NCI-H1930 (cell line): ENCODE measurements at regions not wholly inside any gene's neighbourhood (a gene's known extent, or its start where the extent isn't known, plus 50 kb on each side); places are given as distances from the start of the nearest gene placed in this dataset.
"Not testable (repeated sequence)": the region's sequence is repeated elsewhere in the genome, so short reads cannot be mapped to it uniquely, and the experiment has no call there.

Experiments
- DNase-seq, 2 experiments: peaks; one replicate each; lab custom pipeline; 2025; lab: John Stamatoyannopoulos, UW

DNA sequence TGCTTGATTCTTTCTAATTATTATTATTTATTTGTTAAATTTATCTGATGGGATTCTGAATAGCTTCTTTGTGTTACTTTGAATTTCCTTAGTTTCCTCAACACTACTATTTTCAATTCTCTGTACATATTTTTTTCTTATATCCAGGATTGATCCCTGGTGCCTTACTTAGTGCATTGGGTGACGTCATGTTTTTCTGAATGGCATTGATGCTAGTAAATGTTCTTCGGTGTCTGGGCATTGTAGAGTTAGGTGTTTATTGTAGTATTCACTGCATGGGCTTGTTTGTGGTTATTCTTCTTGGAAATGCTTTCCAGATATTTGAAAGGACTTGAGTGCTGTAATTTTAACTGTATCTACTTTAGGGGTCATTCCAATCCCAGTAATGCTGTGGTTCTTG lies 938.1 kb downstream of the FAM133A start:
- no peak for DNase-seq

DNA sequence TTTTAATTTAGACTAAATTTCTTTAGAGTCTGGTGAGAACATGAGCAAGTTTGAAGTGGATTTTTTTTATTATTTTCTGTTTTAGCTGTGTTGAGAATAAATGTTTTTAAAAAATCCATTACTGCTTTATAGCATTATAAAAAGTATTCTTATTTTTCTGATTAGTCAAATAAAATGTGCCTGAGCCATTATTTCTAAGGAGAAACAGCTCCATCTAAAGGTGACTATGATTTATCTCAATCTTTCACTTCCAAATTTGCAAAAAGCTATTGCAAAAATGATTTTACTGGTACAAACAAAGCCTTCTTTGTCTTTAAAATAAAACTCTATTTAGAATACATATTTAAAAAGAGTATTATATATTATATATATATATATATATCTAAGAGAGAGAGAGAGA lies 959.2 kb downstream of the FAM133A start:
- DNase-seq, result no peak

DNA sequence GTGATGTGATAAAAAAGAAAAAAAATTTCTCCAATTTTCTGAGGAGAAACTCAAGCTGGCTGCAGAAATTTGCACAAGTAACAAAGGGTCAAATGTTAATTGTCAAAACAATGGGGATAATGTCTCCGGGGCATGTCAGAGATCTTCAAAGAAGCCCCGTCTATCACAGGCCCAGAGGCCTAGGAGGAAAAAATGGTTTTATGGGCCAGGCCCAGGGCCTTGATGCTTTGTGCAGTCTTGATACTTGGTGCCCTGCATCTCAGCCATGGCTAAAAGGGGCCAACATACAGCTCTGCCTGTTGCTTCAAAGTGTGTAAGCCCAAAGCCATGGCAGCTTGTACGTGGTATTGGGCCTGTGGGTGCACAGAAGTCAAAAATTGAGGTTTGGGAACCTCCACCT lies 961.0 kb downstream of the FAM133A start:
- no peak for DNase-seq

DNA sequence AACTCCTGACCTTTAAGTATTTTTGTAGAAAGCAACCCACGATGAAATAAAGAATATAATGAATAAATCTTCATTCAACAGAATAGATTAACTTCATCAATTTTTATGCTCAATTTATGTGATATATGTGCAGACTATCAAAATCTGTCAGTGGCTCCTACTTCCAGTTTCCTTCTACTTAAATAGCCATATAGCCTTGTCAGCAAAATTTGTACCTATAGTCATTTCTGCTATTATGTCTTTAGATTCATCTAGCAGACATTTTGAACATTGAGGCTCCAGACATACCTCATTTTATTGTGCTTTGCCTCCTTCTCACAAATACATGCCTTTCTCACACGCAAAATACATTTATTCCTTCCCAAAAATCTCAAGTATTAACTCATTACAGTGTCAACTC lies 971.7 kb downstream of the FAM133A start:
- no peak for DNase-seq

DNA sequence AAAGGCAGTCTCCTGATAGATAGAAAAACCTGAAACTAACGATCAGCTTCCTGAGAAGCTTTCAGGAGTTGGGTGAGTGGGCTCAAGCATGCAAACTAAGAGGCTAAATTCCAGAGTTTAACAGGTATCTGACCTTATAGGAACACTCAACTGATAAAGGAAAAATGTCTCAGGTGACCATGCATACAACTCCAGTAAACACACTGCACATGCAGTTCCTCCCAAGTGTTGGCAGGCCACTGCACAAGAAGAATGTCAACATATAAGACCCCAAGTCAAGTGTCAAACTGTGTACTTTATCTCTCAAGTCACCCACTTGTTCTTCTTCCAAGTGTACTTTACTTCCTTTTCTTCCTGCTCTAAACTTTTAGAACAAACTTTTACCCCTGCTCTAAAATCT lies 981.2 kb downstream of the FAM133A start:
- no peak for DNase-seq

DNA sequence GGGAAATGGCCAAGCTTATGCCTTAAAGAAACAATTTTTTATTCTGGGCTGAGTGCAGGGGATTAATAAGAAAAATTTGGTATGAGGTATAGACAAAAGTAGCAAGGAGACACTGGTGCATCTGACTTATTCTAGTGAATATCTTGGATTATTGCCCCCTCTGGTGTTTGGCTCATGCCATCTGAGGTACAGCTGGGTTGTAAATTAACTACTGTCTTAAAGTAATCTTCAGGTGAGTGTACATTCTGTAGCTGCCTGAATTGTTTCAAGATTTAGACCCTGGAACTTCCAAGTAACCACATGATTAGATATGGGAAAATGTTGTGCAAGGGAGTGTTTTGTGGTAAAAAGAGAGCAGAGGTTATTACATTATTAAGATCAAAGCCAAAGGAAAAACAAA lies 988.7 kb downstream of the FAM133A start:
- DNase-seq, result no peak

DNA sequence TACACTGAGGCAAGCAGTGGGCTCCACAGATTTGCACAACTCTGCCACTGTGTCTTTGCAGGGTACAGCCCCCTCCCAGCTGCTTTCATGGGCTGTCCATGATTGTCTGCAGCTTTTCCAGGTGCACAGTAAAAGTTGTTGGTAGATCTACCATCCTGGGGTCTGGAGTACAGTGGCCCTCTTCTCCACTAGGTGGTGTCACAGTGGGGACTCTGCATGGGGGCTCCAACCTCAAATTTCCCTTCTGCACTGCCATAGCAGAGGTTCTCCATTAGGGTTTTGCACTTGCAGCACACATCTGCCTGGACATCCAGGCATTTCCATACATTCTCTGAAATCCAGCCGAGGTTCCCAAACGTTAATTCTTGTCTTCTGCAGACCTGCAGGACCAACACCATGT lies 1002.3 kb downstream of the FAM133A start:
- no peak for DNase-seq

DNA sequence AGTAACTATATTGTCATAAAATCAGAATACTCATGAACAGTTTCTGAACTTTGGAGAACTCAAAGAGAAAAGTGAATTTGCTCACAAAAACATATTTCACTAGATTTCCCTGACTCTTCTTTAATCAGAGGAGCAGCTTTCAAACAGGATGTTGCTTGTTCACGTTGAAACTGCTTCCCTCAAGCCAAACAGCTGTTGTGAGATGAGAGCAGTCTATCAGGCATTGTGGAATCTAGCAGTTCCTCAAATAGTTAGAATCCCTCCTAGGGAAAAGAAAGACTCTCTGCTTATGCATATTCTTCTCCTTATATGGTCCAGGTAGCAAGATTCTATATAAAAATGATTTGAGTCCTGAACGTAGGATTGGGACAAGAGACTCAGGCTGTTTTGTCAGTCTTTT lies 1012.1 kb downstream of the FAM133A start:
- DNase-seq, result no peak

DNA sequence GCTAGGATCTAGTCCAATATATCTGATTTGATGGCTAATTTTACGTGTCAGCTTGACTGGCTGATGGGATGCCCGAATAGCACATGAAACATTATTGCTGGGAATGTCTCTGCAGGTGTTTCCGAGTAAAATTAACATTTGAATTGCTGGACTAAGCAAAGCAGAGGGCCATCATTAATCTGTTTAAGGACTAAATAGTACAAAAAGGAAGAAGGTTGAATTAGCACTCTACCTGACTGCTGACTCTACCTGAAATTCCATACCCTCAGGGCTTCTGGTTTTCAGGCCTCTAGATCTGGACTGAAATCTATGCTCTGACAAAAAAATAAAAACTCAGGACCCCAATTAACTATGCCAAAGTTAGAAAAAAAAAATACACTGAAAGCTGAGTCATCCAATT lies 1021.9 kb downstream of the FAM133A start:
- no peak for DNase-seq

DNA sequence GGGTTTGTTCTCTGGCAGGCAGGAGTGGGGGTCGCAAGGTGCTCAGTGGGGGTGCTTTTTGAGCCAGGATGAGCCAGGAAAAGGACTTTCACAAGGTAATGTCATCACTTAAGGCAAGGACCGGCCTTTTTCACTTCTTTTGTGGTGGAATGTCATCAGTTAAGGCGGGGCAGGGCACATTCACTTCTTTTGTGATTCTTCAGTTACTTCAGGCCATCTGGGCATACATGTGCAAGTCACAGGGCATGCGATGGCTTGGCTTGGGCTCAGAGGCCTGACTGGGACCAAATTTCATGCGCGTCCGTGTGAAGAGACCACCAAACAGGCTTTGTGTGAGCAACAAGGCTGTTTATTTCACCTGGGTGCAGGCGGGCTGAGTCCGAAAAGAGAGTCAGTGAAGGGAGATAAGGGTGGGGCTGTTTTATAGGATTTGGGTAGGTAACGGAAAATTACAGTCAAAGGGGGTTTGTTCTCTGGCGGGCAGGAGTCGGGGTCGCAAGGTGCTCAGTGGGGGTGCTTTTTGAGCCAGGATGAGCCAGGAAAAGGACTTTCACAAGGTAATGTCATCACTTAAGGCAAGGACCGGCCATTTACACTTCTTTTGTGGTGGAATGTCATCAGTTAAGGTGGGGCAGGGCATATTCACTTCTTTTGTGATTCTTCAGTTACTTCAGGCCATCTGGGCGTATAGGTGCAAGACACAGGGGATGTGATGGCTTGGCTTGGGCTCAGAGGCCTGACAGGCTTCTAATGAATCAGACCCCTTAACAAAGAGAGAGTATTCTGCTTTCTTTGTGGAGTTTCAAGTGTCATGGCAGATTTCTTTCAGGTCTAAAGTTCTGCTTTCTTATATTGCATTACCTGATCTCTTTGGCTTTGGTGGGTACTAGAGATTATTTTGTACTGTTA lies 1030.6 kb downstream of the FAM133A start:
- DNase-seq, result not testable (repeated sequence)

DNA sequence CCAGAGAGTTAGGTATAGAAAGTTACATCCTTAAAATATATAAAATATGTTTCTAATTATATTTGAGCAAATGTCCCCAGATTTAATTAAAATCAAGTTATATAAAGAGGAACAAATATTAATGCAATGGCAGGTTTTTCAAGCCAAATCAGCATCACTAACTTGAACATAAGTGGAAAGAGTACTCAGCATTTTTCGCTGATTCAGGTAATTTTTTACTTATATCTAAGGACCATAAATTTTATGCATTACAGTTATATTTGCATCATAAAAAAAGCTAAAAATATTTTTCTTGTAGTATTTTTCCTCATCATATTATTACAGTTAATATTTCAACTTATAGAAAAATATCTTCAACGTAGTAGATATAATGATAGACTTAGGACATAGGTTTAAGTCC lies 1047.4 kb downstream of the FAM133A start:
- DNase-seq, result no peak

DNA sequence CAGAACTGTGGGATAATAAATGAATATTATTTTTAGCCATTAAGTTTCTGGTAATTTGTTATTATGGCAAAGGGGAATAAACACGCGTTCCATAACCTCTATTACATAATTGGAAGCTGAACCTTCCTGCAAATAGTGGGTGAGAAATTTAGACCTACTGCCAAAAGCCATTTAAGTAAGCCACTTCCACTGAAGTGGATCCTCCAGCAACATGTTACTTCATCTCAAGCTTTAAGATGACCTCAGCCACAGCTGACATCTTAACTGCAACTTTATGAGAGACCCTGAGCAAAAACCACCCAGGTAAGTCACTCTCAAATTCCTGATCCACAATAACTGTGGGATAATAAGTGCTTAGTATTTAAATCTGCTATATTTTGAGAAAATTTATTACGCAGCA lies 1048.6 kb downstream of the FAM133A start:
- no peak for DNase-seq

DNA sequence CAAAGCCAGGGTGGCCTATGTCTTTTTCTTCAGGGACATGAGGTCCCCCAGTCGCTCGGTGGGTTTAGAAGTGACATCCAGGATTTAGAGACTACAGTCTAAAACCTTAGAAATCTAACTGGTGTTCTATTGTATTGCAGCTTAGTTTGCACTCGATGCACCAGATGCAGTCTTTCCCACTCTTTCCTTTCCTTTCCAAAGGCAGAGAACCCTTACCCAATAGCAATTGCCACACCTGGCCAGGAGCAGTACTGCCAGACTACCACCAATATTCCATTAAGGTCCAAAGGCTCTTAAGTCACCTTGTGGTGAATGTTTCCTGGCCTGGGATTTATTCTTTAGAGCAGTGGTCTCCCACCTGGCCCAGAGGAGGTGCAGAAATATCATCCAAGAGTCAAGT lies 1068.8 kb downstream of the FAM133A start:
- DNase-seq, result no peak

DNA sequence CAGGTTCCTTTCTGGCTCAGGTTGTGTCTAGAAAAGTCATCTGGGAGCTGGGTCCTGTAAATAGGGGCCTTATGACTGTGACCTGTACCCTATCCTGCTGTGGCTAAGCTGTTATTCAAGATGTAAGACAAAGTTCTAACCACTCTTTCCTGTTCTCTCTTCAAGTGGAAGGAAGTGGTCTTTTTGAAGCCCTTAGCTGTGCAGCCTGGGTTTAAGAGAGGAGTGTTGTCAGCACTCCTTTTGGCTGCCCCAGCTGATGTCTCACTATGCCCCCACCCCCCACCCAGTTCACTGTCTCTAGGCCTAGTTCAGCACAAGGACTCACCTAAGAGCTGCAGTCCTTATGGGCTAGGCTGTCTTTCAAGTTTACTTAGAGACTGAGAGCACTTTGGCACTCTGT lies 1069.5 kb downstream of the FAM133A start:
- no peak for DNase-seq

DNA sequence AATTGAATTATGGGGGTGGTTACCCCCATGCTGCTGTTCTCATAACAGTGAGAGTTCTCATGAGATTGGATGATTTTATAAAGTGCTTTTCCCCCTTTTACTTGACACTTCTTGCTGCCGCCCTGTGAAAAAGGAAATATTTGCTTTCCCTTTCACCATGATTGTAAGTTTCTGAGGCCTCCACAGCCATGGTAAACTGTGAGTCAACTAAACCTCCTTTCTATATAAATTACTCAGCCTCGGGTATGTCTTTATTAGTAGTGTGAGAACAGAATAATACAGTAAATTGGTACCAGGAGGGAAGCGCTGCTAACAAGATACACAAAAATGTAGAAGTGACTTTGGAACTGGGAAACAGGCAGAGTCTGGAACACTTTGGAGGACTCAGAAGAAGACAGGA lies 1070.8 kb downstream of the FAM133A start:
- no peak for DNase-seq

DNA sequence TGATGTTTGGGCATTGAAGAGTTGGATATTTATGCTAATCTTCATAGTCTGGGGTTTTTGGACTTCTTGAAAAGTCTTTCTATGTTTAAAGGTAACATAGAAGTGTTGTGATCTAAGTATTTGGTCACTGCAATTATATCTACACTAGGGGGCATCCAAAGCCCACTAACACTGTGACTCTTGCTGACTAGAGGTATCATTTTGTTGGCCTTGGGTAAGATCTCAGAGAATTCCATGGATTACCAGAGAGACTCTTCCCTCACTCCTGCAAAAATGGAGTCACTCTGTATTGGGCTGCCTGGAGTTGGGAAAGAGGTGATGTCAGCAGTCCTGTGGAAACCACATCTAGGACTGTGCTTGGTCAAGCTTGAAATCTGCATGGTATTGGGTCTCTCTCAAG lies 1077.6 kb downstream of the FAM133A start:
- DNase-seq, result no peak

DNA sequence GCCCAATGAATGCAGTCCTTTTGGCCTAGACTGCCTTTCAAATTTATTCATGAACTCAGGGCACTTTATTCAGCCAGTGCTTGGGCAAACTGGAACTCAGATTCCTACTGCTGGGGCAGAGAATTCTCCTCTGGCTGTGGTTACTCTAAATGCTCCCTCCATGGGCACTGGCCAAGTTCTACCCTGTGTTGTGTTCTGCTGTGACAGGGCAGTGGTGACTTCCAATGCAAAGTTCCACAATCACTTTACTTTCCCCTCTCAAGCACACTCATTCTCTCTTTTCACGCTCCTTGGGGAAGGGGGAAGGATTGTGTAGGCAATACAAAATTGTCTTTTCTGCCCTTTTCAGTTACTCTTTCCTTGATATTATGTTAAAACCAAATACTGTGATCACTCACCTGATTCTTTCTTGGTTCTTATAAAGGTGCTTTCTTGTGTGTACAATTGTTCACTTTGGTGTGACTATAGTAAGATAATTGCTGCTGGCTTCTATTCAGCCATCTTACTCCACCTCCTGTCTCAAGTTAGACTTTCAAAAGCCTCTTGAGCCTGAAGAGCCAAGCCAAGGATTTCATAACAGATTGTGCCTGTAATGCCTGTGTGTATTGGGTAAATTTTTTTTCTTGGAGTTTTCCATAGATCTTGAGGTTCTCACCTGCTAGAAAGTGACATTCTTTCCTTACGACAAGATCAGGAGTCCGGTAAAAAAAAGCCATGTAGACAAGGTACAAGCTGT lies 1078.6 kb downstream of the FAM133A start:
- DNase-seq, result no peak

DNA sequence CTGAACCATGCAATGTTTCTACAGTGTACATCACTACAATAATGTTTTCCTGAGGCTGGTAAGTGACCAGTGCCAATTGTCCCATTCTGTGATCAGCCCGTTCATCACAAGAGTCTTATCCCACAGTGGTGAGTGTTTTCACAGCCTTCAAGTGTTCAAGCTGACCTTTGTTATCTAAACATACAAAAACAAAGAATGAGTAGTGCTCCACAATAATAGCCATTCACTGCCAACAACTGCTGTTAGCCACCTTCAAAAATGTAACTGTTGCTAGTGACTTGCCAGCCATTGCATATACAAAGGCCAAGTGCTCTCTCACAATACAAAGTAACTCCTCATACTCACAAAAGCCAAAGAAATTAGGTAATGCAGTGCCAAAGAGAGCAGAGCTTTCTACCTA lies 1084.1 kb downstream of the FAM133A start:
- no peak for DNase-seq

DNA sequence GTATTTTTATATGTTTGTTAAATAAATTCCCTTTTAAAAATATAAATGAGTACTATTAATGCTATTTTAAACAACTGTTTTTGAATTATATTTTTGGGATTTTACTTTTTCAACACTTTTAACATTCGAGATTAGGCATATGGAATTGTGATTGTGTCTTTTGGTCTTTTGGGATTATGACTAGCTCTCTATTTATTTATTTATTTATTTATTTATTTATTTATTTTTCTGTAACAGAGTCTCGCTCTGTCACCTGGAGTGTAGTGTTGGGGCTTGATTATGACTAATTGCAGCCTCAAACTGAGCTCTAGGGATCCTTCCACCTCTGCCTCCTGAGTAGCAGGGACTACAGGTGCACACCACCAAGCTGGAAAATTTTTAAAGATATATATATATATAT lies 1101.6 kb downstream of the FAM133A start:
- DNase-seq, result no peak

DNA sequence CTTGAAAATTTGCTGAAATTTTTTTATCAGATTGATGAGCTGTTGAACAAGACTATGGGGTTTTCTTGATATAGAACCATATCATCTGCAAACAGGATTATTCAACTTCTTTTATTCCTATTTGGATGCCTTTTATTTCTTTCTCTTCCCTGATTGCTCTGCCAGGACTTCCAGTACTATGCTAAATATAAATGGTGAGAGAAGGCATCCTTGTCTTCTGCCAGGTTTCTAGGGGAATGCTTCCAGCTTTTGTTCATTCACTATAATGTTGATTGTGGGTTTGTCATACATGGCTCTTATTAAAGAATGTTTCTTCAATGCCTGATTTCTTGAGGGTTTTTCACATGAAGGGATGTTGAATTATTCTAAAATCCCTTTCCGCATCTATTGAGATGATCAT lies 1139.5 kb downstream of the FAM133A start:
- DNase-seq, result no peak

DNA sequence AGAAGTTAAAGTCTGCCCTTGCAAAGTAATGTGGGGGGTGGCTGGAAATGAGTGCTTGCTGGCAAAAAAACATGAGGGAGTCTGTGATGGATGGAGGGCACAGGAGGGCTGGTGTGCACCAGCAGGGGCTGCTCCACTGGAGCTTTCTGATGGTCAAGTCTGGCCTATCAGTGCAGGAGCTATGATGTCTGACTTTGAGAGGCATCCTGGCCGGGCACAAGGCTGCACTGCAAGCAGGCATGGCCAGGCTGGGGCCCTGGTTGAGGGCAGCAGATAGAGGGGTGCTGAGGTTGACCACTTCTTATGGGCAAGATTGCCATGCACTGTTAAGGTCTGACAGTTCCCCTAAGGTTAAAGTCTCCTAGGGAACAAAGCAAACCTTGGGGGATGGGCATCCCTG lies 1140.2 kb downstream of the FAM133A start:
- no peak for DNase-seq

DNA sequence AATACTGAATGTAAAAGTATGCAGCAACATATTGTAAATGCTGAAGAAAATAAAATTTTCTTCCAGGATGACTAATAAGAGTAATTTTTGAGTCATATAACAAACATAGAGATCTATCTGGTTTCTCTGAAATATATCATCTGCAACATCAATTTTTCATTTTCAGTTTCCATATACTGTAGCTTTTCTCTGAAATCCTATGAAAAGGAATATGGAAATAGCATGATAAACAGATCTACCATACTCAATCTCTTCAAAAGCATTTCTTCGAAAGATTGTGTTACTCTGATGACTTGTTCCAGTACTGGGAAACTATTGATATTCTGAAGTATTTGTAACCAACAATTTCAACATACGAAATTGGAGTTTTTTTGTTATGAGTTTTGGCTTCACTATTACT lies 1156.7 kb downstream of the FAM133A start:
- no peak for DNase-seq

DNA sequence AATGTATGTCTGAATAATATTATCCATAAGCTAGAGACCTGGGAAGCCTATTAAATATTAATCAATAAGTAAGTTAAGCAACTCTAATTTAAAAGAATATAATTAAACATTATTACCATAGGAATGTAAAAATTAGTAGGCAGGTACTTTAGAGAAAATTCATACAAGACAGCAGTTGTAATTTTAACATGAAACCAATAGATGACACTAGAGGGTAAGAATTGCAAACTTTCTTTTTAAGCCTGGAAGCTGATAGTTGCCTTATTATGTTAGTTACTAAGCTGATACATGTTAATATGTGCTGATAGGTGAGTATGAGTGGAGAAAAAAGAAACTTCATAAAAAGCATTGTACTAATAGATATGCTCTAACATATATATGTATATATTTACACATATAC lies 1157.4 kb downstream of the FAM133A start:
- DNase-seq, result peak in 1 of 2 experiments; percentile 3

DNA sequence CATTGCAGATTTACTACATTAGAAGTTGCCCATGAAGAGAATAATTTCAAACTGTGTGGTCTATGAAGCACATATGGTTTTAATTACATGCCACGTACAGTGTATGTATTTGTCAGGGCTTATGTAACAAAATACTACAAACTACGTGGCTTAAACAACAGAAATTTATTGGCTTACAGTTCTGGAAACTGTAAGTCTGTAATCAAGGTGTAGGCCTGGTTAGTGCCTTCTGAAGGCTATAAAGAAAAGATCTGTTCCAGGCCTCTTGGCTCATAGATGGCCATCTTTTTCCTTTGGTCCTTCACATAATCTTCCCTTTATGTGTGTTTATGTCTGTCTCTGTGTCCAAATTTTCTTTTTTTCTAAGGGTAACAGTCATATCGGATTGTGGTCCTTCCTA lies 1160.2 kb downstream of the FAM133A start:
- no peak for DNase-seq
